Neural progenitor cell (in vitro differentiated cells): ENCODE measurements at regions not wholly inside any gene's neighbourhood (a gene's known extent, or its start where the extent isn't known, plus 50 kb on each side); places are given as distances from the start of the nearest gene placed in this dataset.

Experiments
- DNase-seq: peaks from one replicate; pipeline ENCODE4 v3.0.0-alpha.2; 2016; ENCODE audit warnings: low spot score
- H2AFZ ChIP-seq: fragments of 200-600 bp; sonication (generic); replicated peaks from 2 replicates; pipeline ENCODE4 v1.6.1; 2016; ENCODE audit warnings: antibody characterized with exemption
- H3F3A ChIP-seq: fragments of 200-600 bp; sonication (generic); 2 replicates; pipeline ENCODE4 v1.6.1; 2016; ENCODE audit warnings: antibody characterized with exemption, low read depth
- H3K27ac ChIP-seq: fragments of 200-600 bp; sonication (generic); 2 replicates; pipeline ENCODE4 v1.5.1; 2016; ENCODE audit warnings: mild to moderate bottlenecking
- H3K27me3 ChIP-seq: fragments of 200-600 bp; sonication (generic); 2 replicates; pipeline ENCODE4 v1.6.1; 2016; ENCODE audit warnings: mild to moderate bottlenecking, moderate library complexity
- H3K36me3 ChIP-seq: fragments of 200-600 bp; sonication (generic); 2 replicates; pipeline ENCODE4 v1.5.1; 2016
- H3K4me1 ChIP-seq: fragments of 200-600 bp; sonication (generic); 2 replicates; pipeline ENCODE4 v1.6.1; 2016; ENCODE audit warnings: mixed run types
- H3K4me2 ChIP-seq: fragments of 200-600 bp; sonication (generic); 2 replicates; pipeline ENCODE4 v1.6.1; 2016
- H3K4me3 ChIP-seq: fragments of 200-600 bp; sonication (generic); 2 replicates; pipeline ENCODE4 v1.5.1; 2016
- H3K79me2 ChIP-seq: fragments of 200-600 bp; sonication (generic); 2 replicates; pipeline ENCODE4 v1.6.1; 2016; ENCODE audit warnings: low read depth
- H3K9ac ChIP-seq: fragments of 200-600 bp; sonication (generic); 2 replicates; pipeline ENCODE4 v1.6.1; 2016
- H3K9me3 ChIP-seq: fragments of 200-600 bp; sonication (generic); 2 replicates; pipeline ENCODE4 v1.5.1; 2016; ENCODE audit warnings: low read depth
- H4K20me1 ChIP-seq: fragments of 200-600 bp; sonication (generic); 2 replicates; pipeline ENCODE4 v1.6.1; 2016; ENCODE audit warnings: low read depth
- H3K27ac Mint-ChIP-seq: 3 replicates; pipeline ENCODE4 v1.8.0; 2021; ENCODE audit warnings: mixed read lengths
- H3K27me3 Mint-ChIP-seq: 2 replicates; pipeline ENCODE4 v1.8.0; 2022; ENCODE audit warnings: low read depth, mild to moderate bottlenecking, inconsistent platforms, moderate library complexity, mixed read lengths; ENCODE audit not compliant: insufficient read depth
- H3K36me3 Mint-ChIP-seq: 3 replicates; pipeline ENCODE4 v1.8.0; 2021; ENCODE audit warnings: mixed read lengths
- H3K4me1 Mint-ChIP-seq: 3 replicates; pipeline ENCODE4 v1.8.0; 2021; ENCODE audit warnings: mixed read lengths
- H3K4me3 Mint-ChIP-seq: 3 replicates; pipeline ENCODE4 v1.8.0; 2021; ENCODE audit warnings: mild to moderate bottlenecking, moderate library complexity, mixed read lengths
- H3K9me3 Mint-ChIP-seq: 3 replicates; pipeline ENCODE4 v1.8.0; 2020; ENCODE audit warnings: mixed read lengths
- EZH2 ChIP-seq: fragments of 200-600 bp; sonication (generic); IDR thresholded peaks from 2 replicates; pipeline ENCODE4 v1.6.1; 2017; ENCODE audit warnings: antibody characterized with exemption, mild to moderate bottlenecking, moderate library complexity
- EZH2phosphoT487 ChIP-seq: fragments of 200-600 bp; sonication (generic); IDR thresholded peaks from 2 replicates; pipeline ENCODE4 v1.6.1; 2017; ENCODE audit warnings: antibody characterized with exemption
- TF ChIP-seq, protein P1 (sequence below): fragments of 200-600 bp; sonication (generic); IDR thresholded peaks from 2 replicates; pipeline ENCODE4 v1.5.1; 2017; ENCODE audit warnings: antibody characterized with exemption, mild to moderate bottlenecking

DNA sequence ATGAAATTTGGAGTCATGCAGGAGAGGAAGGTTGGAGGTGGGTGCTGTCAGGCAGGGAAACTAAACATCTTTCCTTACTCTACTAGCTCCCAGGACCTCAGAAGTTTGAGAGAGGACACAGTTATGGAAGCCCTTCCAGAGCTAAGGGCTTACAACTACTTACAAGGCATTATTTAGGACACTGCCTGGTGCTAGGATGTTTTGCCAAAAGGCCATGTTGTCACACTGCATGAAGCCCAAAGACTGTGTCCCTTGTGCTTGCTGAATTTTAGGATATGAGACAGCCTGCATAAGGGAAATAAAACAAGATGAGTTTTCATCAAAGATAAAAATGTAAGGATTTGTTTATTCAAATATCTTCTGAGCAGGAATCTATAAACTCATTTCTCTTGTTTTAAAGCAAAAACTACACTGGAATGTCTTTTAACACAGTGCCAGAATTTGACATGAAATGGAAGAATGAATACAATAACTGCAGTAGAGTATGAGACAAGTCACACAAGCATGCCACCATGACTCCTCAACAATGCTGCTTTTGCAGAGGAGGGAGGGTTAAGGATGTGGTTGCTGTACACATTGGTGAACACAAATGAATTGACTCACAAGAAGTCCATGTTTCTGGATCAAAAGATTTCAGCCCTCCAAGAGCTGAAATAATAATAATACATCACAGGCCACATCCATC is 258.4 kb downstream of the SPRY2 start:
- no peak overlapping the region for H3K4me3 Mint-ChIP-seq
- no peak overlapping the region for H2AFZ ChIP-seq
- peaks cover 3% of the 10 kb centered on the region for H3K27me3 Mint-ChIP-seq

DNA sequence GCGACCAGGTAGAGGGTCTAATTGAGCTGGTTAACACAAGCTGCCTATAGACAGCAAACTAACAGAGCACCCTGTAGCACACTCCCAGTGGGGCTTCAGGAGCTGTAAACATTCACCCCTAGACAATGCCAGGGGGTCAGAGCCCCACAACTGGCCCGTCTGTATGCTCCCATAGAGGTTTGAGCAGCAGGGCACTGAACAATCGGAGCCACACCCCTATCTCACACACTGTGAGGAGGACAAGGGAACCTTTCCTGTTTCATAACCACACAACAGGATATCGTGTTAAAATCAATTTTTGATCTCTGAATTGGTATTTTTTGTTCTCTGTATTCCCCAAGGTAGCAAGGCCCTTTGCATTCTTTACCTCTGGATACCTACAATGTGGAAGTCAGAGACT is 266.1 kb downstream of the SPRY2 start:
- Mint-ChIP-seq H3K27ac (peak overlapping the region; percentile 27), H3K27me3 (no peaks in the 10 kb centered on the region), H3K36me3 (peaks cover 4% of the 10 kb centered on the region), H3K4me3 (no peak overlapping the region), H3K9me3 (peaks cover 24% of the 10 kb centered on the region), H3K4me1 (peaks cover 8% of the 10 kb centered on the region)
- H2AFZ ChIP-seq: no peak overlapping the region
- no peaks in the 10 kb centered on the region for H3K9me3 ChIP-seq
- no peaks in the 10 kb centered on the region for H3F3A ChIP-seq
- no peak overlapping the region for H3K9ac ChIP-seq
- no peak for TF ChIP-seq EZH2
- no peak for TF ChIP-seq EZH2phosphoT487
- TF ChIP-seq, protein P1, sequence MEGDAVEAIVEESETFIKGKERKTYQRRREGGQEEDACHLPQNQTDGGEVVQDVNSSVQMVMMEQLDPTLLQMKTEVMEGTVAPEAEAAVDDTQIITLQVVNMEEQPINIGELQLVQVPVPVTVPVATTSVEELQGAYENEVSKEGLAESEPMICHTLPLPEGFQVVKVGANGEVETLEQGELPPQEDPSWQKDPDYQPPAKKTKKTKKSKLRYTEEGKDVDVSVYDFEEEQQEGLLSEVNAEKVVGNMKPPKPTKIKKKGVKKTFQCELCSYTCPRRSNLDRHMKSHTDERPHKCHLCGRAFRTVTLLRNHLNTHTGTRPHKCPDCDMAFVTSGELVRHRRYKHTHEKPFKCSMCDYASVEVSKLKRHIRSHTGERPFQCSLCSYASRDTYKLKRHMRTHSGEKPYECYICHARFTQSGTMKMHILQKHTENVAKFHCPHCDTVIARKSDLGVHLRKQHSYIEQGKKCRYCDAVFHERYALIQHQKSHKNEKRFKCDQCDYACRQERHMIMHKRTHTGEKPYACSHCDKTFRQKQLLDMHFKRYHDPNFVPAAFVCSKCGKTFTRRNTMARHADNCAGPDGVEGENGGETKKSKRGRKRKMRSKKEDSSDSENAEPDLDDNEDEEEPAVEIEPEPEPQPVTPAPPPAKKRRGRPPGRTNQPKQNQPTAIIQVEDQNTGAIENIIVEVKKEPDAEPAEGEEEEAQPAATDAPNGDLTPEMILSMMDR: no peak
- no peaks in the 10 kb centered on the region for H3K27me3 ChIP-seq
- H3K79me2 ChIP-seq: no peaks in the 10 kb centered on the region
- no peaks in the 10 kb centered on the region for H4K20me1 ChIP-seq
- no peak overlapping the region for H3K27ac ChIP-seq
- peaks cover 9% of the 10 kb centered on the region for H3K4me1 ChIP-seq
- no peaks in the 10 kb centered on the region for H3K36me3 ChIP-seq
- H3K4me2 ChIP-seq: no peak overlapping the region
- no peak for DNase-seq
- H3K4me3 ChIP-seq: no peak overlapping the region

More for the DNA sequence above, 258.4 kb downstream of the SPRY2 start:
- no peak overlapping the region for H3K27ac ChIP-seq
- DNase-seq: no peak
- peaks cover 25% of the 10 kb centered on the region for H3K4me1 Mint-ChIP-seq
- no peaks in the 10 kb centered on the region for H3K9me3 Mint-ChIP-seq
- no peaks in the 10 kb centered on the region for H3K36me3 Mint-ChIP-seq
- H3K4me2 ChIP-seq: no peak overlapping the region
- no peaks in the 10 kb centered on the region for H3K79me2 ChIP-seq
- H3K4me3 ChIP-seq: no peak overlapping the region
- H3K9me3 ChIP-seq: no peaks in the 10 kb centered on the region
- H4K20me1 ChIP-seq: no peaks in the 10 kb centered on the region
- H3K36me3 ChIP-seq: no peaks in the 10 kb centered on the region
- peaks cover 5% of the 10 kb centered on the region for H3K4me1 ChIP-seq
- no peak overlapping the region for H3K27ac Mint-ChIP-seq
- TF ChIP-seq EZH2phosphoT487 (no peak), EZH2 (no peak)
- TF ChIP-seq, protein P1: no peak
- no peaks in the 10 kb centered on the region for H3F3A ChIP-seq
- H3K9ac ChIP-seq: no peak overlapping the region
- H3K27me3 ChIP-seq: no peaks in the 10 kb centered on the region

DNA sequence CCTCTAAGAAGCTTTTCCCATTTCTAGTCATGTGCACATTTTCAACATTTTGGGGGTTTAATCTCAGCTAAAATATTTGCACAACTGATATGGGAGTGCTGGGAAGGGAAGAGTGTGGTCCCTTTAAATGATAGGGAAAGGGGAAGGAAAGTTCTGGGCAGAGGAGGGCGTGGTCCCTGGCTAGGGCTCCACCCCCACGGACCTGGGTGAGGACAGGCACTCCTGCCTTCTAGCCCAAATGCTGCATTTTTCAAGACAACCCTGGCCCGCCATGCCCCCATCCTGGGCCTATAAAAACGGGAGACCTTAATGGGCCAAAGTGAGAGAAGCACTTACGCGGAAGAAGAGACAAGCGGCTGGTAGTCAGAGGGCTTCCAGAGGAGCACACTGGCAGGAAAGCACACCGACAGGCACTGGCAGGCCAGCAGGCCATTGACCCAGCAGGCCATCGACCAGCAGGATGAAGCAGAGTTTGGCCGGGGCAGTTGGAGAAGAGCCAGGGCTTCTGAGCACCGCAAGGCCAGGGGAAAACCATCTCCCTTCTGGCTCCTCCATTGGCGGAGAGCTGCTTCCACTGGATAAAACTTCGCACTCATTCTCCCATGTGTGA is 266.7 kb downstream of the SPRY2 start:
- TF ChIP-seq, protein P1: no peak
- no peak for TF ChIP-seq EZH2
- no peak for TF ChIP-seq EZH2phosphoT487
- no peak overlapping the region for H2AFZ ChIP-seq

More for the DNA sequence above, 266.7 kb downstream of the SPRY2 start:
- Histone ChIP-seq H3F3A (no peaks in the 10 kb centered on the region), H3K36me3 (no peaks in the 10 kb centered on the region), H3K4me2 (no peak overlapping the region), H3K4me3 (no peak overlapping the region), H3K27me3 (no peaks in the 10 kb centered on the region), H3K79me2 (no peaks in the 10 kb centered on the region), H4K20me1 (no peaks in the 10 kb centered on the region), H3K4me1 (peaks cover 11% of the 10 kb centered on the region), H3K9me3 (no peaks in the 10 kb centered on the region), H3K27ac (no peak overlapping the region), H3K9ac (no peak overlapping the region)
- peaks cover 4% of the 10 kb centered on the region for H3K36me3 Mint-ChIP-seq
- H3K4me1 Mint-ChIP-seq: peaks cover 8% of the 10 kb centered on the region
- H3K4me3 Mint-ChIP-seq: no peak overlapping the region
- DNase-seq: no peak
- H3K9me3 Mint-ChIP-seq: peaks cover 24% of the 10 kb centered on the region
- H3K27ac Mint-ChIP-seq: no peak overlapping the region
- no peaks in the 10 kb centered on the region for H3K27me3 Mint-ChIP-seq
